ENCODE measurements at regions not wholly inside any gene's neighbourhood (a gene's known extent, or its start where the extent isn't known, plus 50 kb on each side); places are given as distances from the start of the nearest gene placed in this dataset.

- TF ChIP-seq EZH2 (IDR thresholded peaks at IDR 0.05; ENCODE audit: low read length, unreplicated experiment), result no peak
- TF ChIP-seq, protein P1, sequence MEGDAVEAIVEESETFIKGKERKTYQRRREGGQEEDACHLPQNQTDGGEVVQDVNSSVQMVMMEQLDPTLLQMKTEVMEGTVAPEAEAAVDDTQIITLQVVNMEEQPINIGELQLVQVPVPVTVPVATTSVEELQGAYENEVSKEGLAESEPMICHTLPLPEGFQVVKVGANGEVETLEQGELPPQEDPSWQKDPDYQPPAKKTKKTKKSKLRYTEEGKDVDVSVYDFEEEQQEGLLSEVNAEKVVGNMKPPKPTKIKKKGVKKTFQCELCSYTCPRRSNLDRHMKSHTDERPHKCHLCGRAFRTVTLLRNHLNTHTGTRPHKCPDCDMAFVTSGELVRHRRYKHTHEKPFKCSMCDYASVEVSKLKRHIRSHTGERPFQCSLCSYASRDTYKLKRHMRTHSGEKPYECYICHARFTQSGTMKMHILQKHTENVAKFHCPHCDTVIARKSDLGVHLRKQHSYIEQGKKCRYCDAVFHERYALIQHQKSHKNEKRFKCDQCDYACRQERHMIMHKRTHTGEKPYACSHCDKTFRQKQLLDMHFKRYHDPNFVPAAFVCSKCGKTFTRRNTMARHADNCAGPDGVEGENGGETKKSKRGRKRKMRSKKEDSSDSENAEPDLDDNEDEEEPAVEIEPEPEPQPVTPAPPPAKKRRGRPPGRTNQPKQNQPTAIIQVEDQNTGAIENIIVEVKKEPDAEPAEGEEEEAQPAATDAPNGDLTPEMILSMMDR (conservative IDR thresholded peaks at IDR 0.05; ENCODE audit: low read depth, low read length), result no peak
Measured at GRCh38 chr4:13930155-13930554, 302.6 kb upstream of the BOD1L1 start.
